ENCODE measurements at regions not wholly inside any gene's neighbourhood (a gene's known extent, or its start where the extent isn't known, plus 50 kb on each side); places are given as distances from the start of the nearest gene placed in this dataset.

DNA sequence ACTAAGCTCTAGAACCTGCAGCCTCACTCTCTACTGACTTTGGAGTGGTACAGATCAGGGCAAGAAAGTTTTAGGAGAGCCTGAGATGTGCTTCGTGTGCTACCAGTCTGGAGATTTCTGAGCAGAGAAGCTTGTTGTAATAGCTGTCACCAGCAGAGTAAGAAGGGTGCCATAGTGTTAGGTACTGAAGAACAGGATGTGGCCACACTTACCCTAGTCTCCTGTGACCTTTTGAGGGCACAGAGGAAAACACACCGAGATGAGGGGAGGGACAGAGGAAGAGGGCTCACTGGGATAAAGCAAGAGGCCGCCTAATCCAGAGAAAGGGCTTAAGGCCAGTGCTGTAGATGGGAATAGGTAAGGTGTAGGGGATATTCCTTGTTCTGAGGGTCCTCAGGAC, 146.2 kb upstream of the MTPN start:
- 43% methylated on average over 3 of the region's 3 CpGs for WGBS (ENCODE audit: insufficient coverage, low coverage, low lambda C conversion rate, missing lambda C conversion rate)
- TF ChIP-seq CTCF (IDR thresholded peaks at IDR 0.05) (no peak), POLR2A (IDR thresholded peaks at IDR 0.05) (no peak)
- no peak for DNase-seq
- Histone ChIP-seq H3K4me1 (no peaks in the 10 kb centered on the region), H3K36me3 (no peaks in the 10 kb centered on the region), H3K27me3 (no peaks in the 10 kb centered on the region), H3K9me3 (no peaks in the 10 kb centered on the region), H3K27ac (no peak overlapping the region), H3K4me3 (no peak overlapping the region)
- ATAC-seq = no peak
- intact Hi-C loops (cut with DNase I) = no loop called here

GRCh38 chr7:136122026-136122425, 144.9 kb upstream of the MTPN start:
- no peak overlapping the region for H3K27ac ChIP-seq
- TF ChIP-seq CTCF (IDR thresholded peaks at IDR 0.05) = no peak
- TF ChIP-seq POLR2A (IDR thresholded peaks at IDR 0.05) = no peak
- H3K4me1 ChIP-seq = no peaks in the 10 kb centered on the region
- no peaks in the 10 kb centered on the region for H3K36me3 ChIP-seq
- intact Hi-C loops (cut with DNase I) = no loop called here
- 50% methylated on average over 1 of the region's 1 CpG for WGBS (ENCODE audit: insufficient coverage, low coverage, low lambda C conversion rate, missing lambda C conversion rate)
- ATAC-seq = no peak
- H3K9me3 ChIP-seq = no peaks in the 10 kb centered on the region
- H3K4me3 ChIP-seq = no peak overlapping the region
- no peak for DNase-seq
- H3K27me3 ChIP-seq = no peaks in the 10 kb centered on the region

- Histone ChIP-seq H3K27me3 (no peaks in the 10 kb centered on the region), H3K36me3 (no peaks in the 10 kb centered on the region), H3K4me3 (no peak overlapping the region), H3K27ac (no peak overlapping the region), H3K9me3 (no peaks in the 10 kb centered on the region), H3K4me1 (no peaks in the 10 kb centered on the region)
- DNase-seq (no peak), ATAC-seq (no peak)
- WGBS (ENCODE audit: insufficient coverage, low coverage, low lambda C conversion rate, missing lambda C conversion rate) = 85% methylated on average over 4 of the region's 7 CpGs
- intact Hi-C loops (cut with DNase I) = no loop called here
- no peak for TF ChIP-seq CTCF (IDR thresholded peaks at IDR 0.05)
- no peak for TF ChIP-seq POLR2A (IDR thresholded peaks at IDR 0.05)
These were observed 140.4 kb upstream of the MTPN start for GRCh38 chr7:136117539-136117938.

GRCh38 chr7:136116186-136116585, 139.0 kb upstream of the MTPN start:
- no peaks in the 10 kb centered on the region for H3K4me1 ChIP-seq
- TF ChIP-seq CTCF (IDR thresholded peaks at IDR 0.05) (no peak), POLR2A (IDR thresholded peaks at IDR 0.05) (no peak)
- no peaks in the 10 kb centered on the region for H3K36me3 ChIP-seq
- no peak overlapping the region for H3K27ac ChIP-seq
- DNase-seq (no peak), ATAC-seq (no peak)
- intact Hi-C loops (cut with DNase I) = no loop called here
- H3K4me3 ChIP-seq = no peak overlapping the region
- 47% methylated on average over 2 of the region's 11 CpGs for WGBS (ENCODE audit: insufficient coverage, low coverage, low lambda C conversion rate, missing lambda C conversion rate)
- H3K27me3 ChIP-seq = no peaks in the 10 kb centered on the region
- H3K9me3 ChIP-seq = no peaks in the 10 kb centered on the region
